ENCODE measurements at regions not wholly inside any gene's neighbourhood (a gene's known extent, or its start where the extent isn't known, plus 50 kb on each side); places are given as distances from the start of the nearest gene placed in this dataset.
A peak's percentile ranks its signal among the peaks of the same experiment; 100 is the strongest.
"Not testable (repeated sequence)": the region's sequence is repeated elsewhere in the genome, so short reads cannot be mapped to it uniquely, and the experiment has no call there.

GRCh38 chr11:87809256-87809655 lies 366.0 kb downstream of the RAB38 start:
- H4K20me1 ChIP-seq = no peaks in the 10 kb centered on the region
- H3K36me3 ChIP-seq = no peaks in the 10 kb centered on the region
- H3K9ac ChIP-seq = no peak overlapping the region
- H3K27ac ChIP-seq = no peak overlapping the region
- no peak overlapping the region for H3K4me2 ChIP-seq
- TF ChIP-seq Cebpa-rat (IDR thresholded peaks at IDR 0.05) = no peak
- H3K4me1 ChIP-seq = no peaks in the 10 kb centered on the region
- no peaks in the 10 kb centered on the region for H3K27me3 ChIP-seq
- H3K4me3 ChIP-seq = no peak overlapping the region
- no peaks in the 10 kb centered on the region for H3K9me3 ChIP-seq (replicated peaks in 1 of 11)

GRCh38 chr11:87804176-87804575 lies 371.1 kb downstream of the RAB38 start:
- H3K36me3 ChIP-seq = no peaks in the 10 kb centered on the region
- H3K4me1 ChIP-seq = no peaks in the 10 kb centered on the region
- no peak overlapping the region for H3K4me2 ChIP-seq
- no peaks in the 10 kb centered on the region for H3K27me3 ChIP-seq
- H3K9me3 ChIP-seq (replicated peaks in 1 of 11) = no peaks in the 10 kb centered on the region; a peak in 2 of 22 replicates
- no peaks in the 10 kb centered on the region for H4K20me1 ChIP-seq
- H3K9ac ChIP-seq = no peak overlapping the region
- no peak for TF ChIP-seq Cebpa-rat (IDR thresholded peaks at IDR 0.05)
- H3K4me3 ChIP-seq = no peak overlapping the region
- no peak overlapping the region for H3K27ac ChIP-seq

- Histone ChIP-seq H4K20me1 (no peaks in the 10 kb centered on the region), H3K36me3 (no peaks in the 10 kb centered on the region), H3K27ac (no peak overlapping the region), H3K4me3 (no peak overlapping the region), H3K9ac (no peak overlapping the region), H3K4me2 (no peak overlapping the region), H3K9me3 (replicated peaks in 1 of 11) (no peaks in the 10 kb centered on the region; a peak in 2 of 22 replicates), H3K4me1 (no peaks in the 10 kb centered on the region), H3K27me3 (no peaks in the 10 kb centered on the region)
- TF ChIP-seq Cebpa-rat (IDR thresholded peaks at IDR 0.05) = no peak
Observed at GRCh38 chr11:87803748-87804147, 371.5 kb downstream of the RAB38 start.

- H3K4me1 ChIP-seq, H3K4me2 ChIP-seq, H3K9ac ChIP-seq: not testable (repeated sequence)
Observed at GRCh38 chr11:87784862-87785261, 390.4 kb downstream of the RAB38 start.

GRCh38 chr11:87780068-87780413 lies 395.2 kb downstream of the RAB38 start:
- Histone ChIP-seq H3K27ac (no peak overlapping the region), H3K4me3 (no peak overlapping the region), H4K20me1 (no peaks in the 10 kb centered on the region), H3K9me3 (replicated peaks in 1 of 11) (peaks cover 0 to 7% (median 0%) of the 10 kb centered on the region in 11 experiments; a peak in 1 of 22 replicates), H3K4me2 (peak overlapping the region in 2 of 11 experiments; percentile 6 to 30; a peak in 3 of 22 replicates), H3K4me1 (0 out of 20 replicates have a peak, but pooled peaks cover 0 to 15% (median 0%) of the 10 kb centered on the region in 10 experiments), H3K9ac (no peak overlapping the region), H3K36me3 (no peaks in the 10 kb centered on the region), H3K27me3 (no peaks in the 10 kb centered on the region)
- no peak for TF ChIP-seq Cebpa-rat (IDR thresholded peaks at IDR 0.05)

More at GRCh38 chr11:87784862-87785261, 390.4 kb downstream of the RAB38 start:
- H3K36me3 ChIP-seq; H3K9me3 ChIP-seq (replicated peaks in 1 of 11); H3K27ac ChIP-seq; H4K20me1 ChIP-seq; H3K4me3 ChIP-seq; H3K27me3 ChIP-seq: not testable (repeated sequence)

- Histone ChIP-seq H4K20me1 (no peaks in the 10 kb centered on the region), H3K4me2 (peak overlapping the region in 2 of 11 experiments; percentile 6 to 30; a peak in 2 of 22 replicates), H3K9ac (no peak overlapping the region), H3K4me1 (0 out of 20 replicates have a peak, but pooled peaks cover 0 to 15% (median 0%) of the 10 kb centered on the region in 10 experiments), H3K4me3 (no peak overlapping the region), H3K36me3 (no peaks in the 10 kb centered on the region), H3K27ac (peak overlapping the region in 2 of 11 experiments; percentile 3 to 6; a peak in 2 of 22 replicates), H3K27me3 (no peaks in the 10 kb centered on the region), H3K9me3 (replicated peaks in 1 of 11) (peaks cover 0 to 5% (median 0%) of the 10 kb centered on the region in 11 experiments; a peak in 1 of 22 replicates)
- TF ChIP-seq Cebpa-rat (IDR thresholded peaks at IDR 0.05) = no peak
Observed at GRCh38 chr11:87779276-87780067, 395.8 kb downstream of the RAB38 start.

GRCh38 chr11:87778357-87778756 lies 396.9 kb downstream of the RAB38 start:
- no peak overlapping the region for H3K27ac ChIP-seq
- H3K4me1 ChIP-seq = 0 out of 20 replicates have a peak, but pooled peaks cover 0 to 15% (median 0%) of the 10 kb centered on the region in 10 experiments
- no peak for TF ChIP-seq Cebpa-rat (IDR thresholded peaks at IDR 0.05)
- no peak overlapping the region for H3K9ac ChIP-seq
- H3K4me3 ChIP-seq = no peak overlapping the region
- no peaks in the 10 kb centered on the region for H3K36me3 ChIP-seq
- no peaks in the 10 kb centered on the region for H4K20me1 ChIP-seq
- no peaks in the 10 kb centered on the region for H3K9me3 ChIP-seq (replicated peaks in 1 of 11)
- no peak overlapping the region for H3K4me2 ChIP-seq
- H3K27me3 ChIP-seq = no peaks in the 10 kb centered on the region

GRCh38 chr11:87775036-87775435 lies 400.2 kb downstream of the RAB38 start:
- Histone ChIP-seq H3K9ac (no peak overlapping the region), H3K4me1 (peaks cover 0 to 21% (median 0%) of the 10 kb centered on the region in 10 experiments; a peak in 4 of 20 replicates), H3K36me3 (no peaks in the 10 kb centered on the region), H3K27me3 (no peaks in the 10 kb centered on the region), H3K4me3 (no peak overlapping the region), H3K27ac (no peak overlapping the region), H4K20me1 (no peaks in the 10 kb centered on the region), H3K4me2 (no peak overlapping the region), H3K9me3 (replicated peaks in 1 of 11) (no peaks in the 10 kb centered on the region)
- no peak for TF ChIP-seq Cebpa-rat (IDR thresholded peaks at IDR 0.05)

- Histone ChIP-seq H3K9me3 (replicated peaks in 1 of 11) (no peaks in the 10 kb centered on the region), H3K4me3 (no peak overlapping the region), H3K36me3 (no peaks in the 10 kb centered on the region), H4K20me1 (no peaks in the 10 kb centered on the region), H3K27me3 (no peaks in the 10 kb centered on the region), H3K4me2 (no peak overlapping the region), H3K9ac (no peak overlapping the region), H3K4me1 (peaks cover 0 to 9% (median 0%) of the 10 kb centered on the region in 10 experiments; a peak in 4 of 20 replicates), H3K27ac (no peak overlapping the region)
- TF ChIP-seq Cebpa-rat (IDR thresholded peaks at IDR 0.05) = no peak
Observed at GRCh38 chr11:87769661-87770060, 405.6 kb downstream of the RAB38 start.

GRCh38 chr11:87767615-87768014 lies 407.6 kb downstream of the RAB38 start:
- H3K27ac ChIP-seq = no peak overlapping the region

GRCh38 chr11:87764075-87764474 lies 411.2 kb downstream of the RAB38 start:
- not testable (repeated sequence) for H3K9ac ChIP-seq; H3K27ac ChIP-seq; H3K4me3 ChIP-seq; H3K36me3 ChIP-seq; H3K27me3 ChIP-seq; H4K20me1 ChIP-seq; H3K4me1 ChIP-seq; H3K9me3 ChIP-seq (replicated peaks in 1 of 11); H3K4me2 ChIP-seq

More at GRCh38 chr11:87767615-87768014, 407.6 kb downstream of the RAB38 start:
- H3K27me3 ChIP-seq = no peaks in the 10 kb centered on the region
- no peak overlapping the region for H3K4me2 ChIP-seq
- no peak overlapping the region for H3K4me3 ChIP-seq
- no peak for TF ChIP-seq Cebpa-rat (IDR thresholded peaks at IDR 0.05)
- no peaks in the 10 kb centered on the region for H4K20me1 ChIP-seq
- H3K36me3 ChIP-seq = no peaks in the 10 kb centered on the region
- no peaks in the 10 kb centered on the region for H3K9me3 ChIP-seq (replicated peaks in 1 of 11)
- peaks cover 0 to 9% (median 0%) of the 10 kb centered on the region in 10 experiments; a peak in 4 of 20 replicates for H3K4me1 ChIP-seq
- H3K9ac ChIP-seq = no peak overlapping the region
